ENCODE measurements at regions not wholly inside any gene's neighbourhood (a gene's known extent, or its start where the extent isn't known, plus 50 kb on each side); places are given as distances from the start of the nearest gene placed in this dataset.

GRCh38 chr21:33971492-33972013, 55.9 kb upstream of the ATP5PO start:
- POLR2A ChIA-PET, result interaction anchor here (0.7 to 1.2 kb wide), 3 partner anchors 13 to 46 kb away, joined by 3 to 4 read pairs (median 3); no protein-coding TSS in a partner anchor
- TF ChIP-seq FOXM1 (IDR thresholded peaks at IDR 0.05; ENCODE audit: low read depth, low read length), result no peak
- TF ChIP-seq NFYB (IDR thresholded peaks at IDR 0.05; ENCODE audit: insufficient read depth, low read depth, low read length), result no peak
- TF ChIP-seq MYB (IDR thresholded peaks at IDR 0.05; ENCODE audit: borderline replicate concordance, low read depth, low read length), result no peak
- no peak for TF ChIP-seq NR2C2 (IDR thresholded peaks at IDR 0.05; ENCODE audit: borderline replicate concordance, control insufficient read depth, insufficient read length, low read depth)
- peak; percentile 35; the same call in 1 of the 2 replicates for TF ChIP-seq RUNX3 (IDR thresholded peaks at IDR 0.05; ENCODE audit: low read length)
- TF ChIP-seq PRDM15 (CRISPR knock-in tag; IDR thresholded peaks at IDR 0.05), result no peak
- TF ChIP-seq SUPT20H (IDR thresholded peaks at IDR 0.05; ENCODE audit: borderline replicate concordance, control insufficient read depth, low read depth, low read length), result no peak
- TF ChIP-seq MAX (IDR thresholded peaks at IDR 0.05; ENCODE audit: low read depth, low read length), result no peak
- no peak for TF ChIP-seq ZBTB40 (IDR thresholded peaks at IDR 0.05; ENCODE audit: borderline replicate concordance)
- peak; percentile 29; the same call in 1 of the 2 replicates for TF ChIP-seq CREM (IDR thresholded peaks at IDR 0.05; ENCODE audit: low read depth)
- TF ChIP-seq ZNF217 (IDR thresholded peaks at IDR 0.05), result no peak
- 0 out of 2 replicates have a peak, but pooled peaks have one; percentile 24 for TF ChIP-seq IRF4 (IDR thresholded peaks at IDR 0.05; ENCODE audit: low read depth, low read length)
- no peak for TF ChIP-seq NFIC (IDR thresholded peaks at IDR 0.05; ENCODE audit: low read depth, low read length)
- TF ChIP-seq SUZ12 (IDR thresholded peaks at IDR 0.05; ENCODE audit: unreplicated experiment), result no peak
- TF ChIP-seq JUNB (IDR thresholded peaks at IDR 0.05), result peak; percentile 88
- TF ChIP-seq LARP7 (IDR thresholded peaks at IDR 0.05), result no peak
- no peak for TF ChIP-seq PAX8 (IDR thresholded peaks at IDR 0.05)
- peak; percentile 69 for TF ChIP-seq EED (IDR thresholded peaks at IDR 0.05; ENCODE audit: low read depth)

More at GRCh38 chr21:33971492-33972013, 55.9 kb upstream of the ATP5PO start:
- Histone ChIP-seq H3K9ac (ENCODE audit: control insufficient read depth, insufficient read depth, low read length) (no peak overlapping the region), H4K20me1 (ENCODE audit: control insufficient read depth, insufficient read depth) (no peaks in the 10 kb centered on the region), H3K79me2 (ENCODE audit: control insufficient read depth, insufficient read depth, low read length) (no peaks in the 10 kb centered on the region), H3K36me3 (ENCODE audit: control insufficient read depth in 2 of 2, insufficient read depth in 2 of 2, low read length in 1 of 2) (no peaks in the 10 kb centered on the region), H3K27me3 (replicated peaks in 1 of 2; ENCODE audit: control insufficient read depth in 2 of 2, insufficient read depth in 2 of 2, low read length in 1 of 2) (no peaks in the 10 kb centered on the region), H3K27ac (ENCODE audit: control insufficient read depth, insufficient read depth) (no peak overlapping the region), H3K4me3 (no peak overlapping the region), H3K4me2 (ENCODE audit: control insufficient read depth, insufficient read depth) (no peak overlapping the region), H3K9me3 (replicated peaks; ENCODE audit: control insufficient read depth, insufficient read depth, low read length) (no peaks in the 10 kb centered on the region; the same call in 2 of the 3 replicates), H2AFZ (ENCODE audit: control insufficient read depth, low read depth, low read length) (peak overlapping the region; percentile 12), H3K4me1 (ENCODE audit: control insufficient read depth, insufficient read depth, low read length) (peaks cover 17% of the 10 kb centered on the region)
- intact Hi-C loops (cut with micrococcal nuclease; ENCODE audit: unreplicated experiment) (no loop called here), in situ Hi-C loops (cut with MboI) (no loop called here)
- RAD21 ChIA-PET (ENCODE audit: unreplicated experiment), result interaction anchor here (1.4 to 14.7 kb wide), 3 partner anchors 22 to 48 kb away, joined by 4 to 182 read pairs (median 145); no protein-coding TSS in a partner anchor
- WGBS (ENCODE audit: insufficient coverage, insufficient replicate concordance, low lambda C conversion rate, missing lambda C conversion rate), result 31% methylated on average over 7 of the region's 7 CpGs
- FAIRE-seq (no peak), DNase-seq (ENCODE audit: low read depth, low spot score) (no peak), ATAC-seq (no peak)
- BruUV-seq (replicated peaks), result no TSS peak
- SMC1A ChIA-PET (ENCODE audit: uncharacterized antibody, unreplicated experiment), result interaction anchor here (0.9 to 16.4 kb wide), 5 partner anchors 17 to 103 kb away, joined by 3 to 290 read pairs (median 16); partner anchors contain the start of genes MRPS6 and SLC5A3
- CTCF ChIA-PET, result interaction anchor here (0.6 to 3.8 kb wide), 5 partner anchors 11 to 47 kb away, joined by 3 to 21 read pairs (median 5); no protein-coding TSS in a partner anchor

Measured in GM12878 (cell line).